ENCODE measurements at regions not wholly inside any gene's neighbourhood (a gene's known extent, or its start where the extent isn't known, plus 50 kb on each side); places are given as distances from the start of the nearest gene placed in this dataset.
"Not testable (repeated sequence)": the region's sequence is repeated elsewhere in the genome, so short reads cannot be mapped to it uniquely, and the experiment has no call there.

GRCh38 chr6:43998592-43999243, 128.5 kb downstream of the MRPL14 start:
- not testable (repeated sequence) for DNase-seq (ENCODE audit: low read depth)

- not testable (repeated sequence) for DNase-seq (ENCODE audit: low read depth)
These were observed 129.2 kb downstream of the MRPL14 start for GRCh38 chr6:43997990-43998585.

- no peak for DNase-seq (ENCODE audit: low read depth)
These were observed 129.9 kb downstream of the MRPL14 start for GRCh38 chr6:43997345-43997677.

- no peak for DNase-seq (ENCODE audit: low read depth)
These were observed 130.5 kb downstream of the MRPL14 start for GRCh38 chr6:43996618-43997344.

GRCh38 chr6:43995137-43995536, 132.1 kb downstream of the MRPL14 start:
- no peak for DNase-seq (ENCODE audit: low read depth)

- no peak for DNase-seq (ENCODE audit: low read depth)
These were observed 133.2 kb downstream of the MRPL14 start for GRCh38 chr6:43993881-43994523.

GRCh38 chr6:43992783-43993644, 134.2 kb downstream of the MRPL14 start:
- DNase-seq (ENCODE audit: low read depth): no peak

GRCh38 chr6:43992126-43992663, 135.1 kb downstream of the MRPL14 start:
- DNase-seq (ENCODE audit: low read depth): no peak

GRCh38 chr6:43990627-43991619, 136.3 kb downstream of the MRPL14 start:
- no peak for DNase-seq (ENCODE audit: low read depth)

- DNase-seq (ENCODE audit: low read depth): no peak
These were observed 137.0 kb downstream of the MRPL14 start for GRCh38 chr6:43990275-43990626.

GRCh38 chr6:43989581-43990146, 137.6 kb downstream of the MRPL14 start:
- DNase-seq (ENCODE audit: low read depth): no peak

- DNase-seq (ENCODE audit: low read depth): no peak
These were observed 138.5 kb downstream of the MRPL14 start for GRCh38 chr6:43988801-43989200.

- no peak for DNase-seq (ENCODE audit: low read depth)
These were observed 139.3 kb downstream of the MRPL14 start for GRCh38 chr6:43987838-43988439.

- DNase-seq (ENCODE audit: low read depth): no peak
These were observed 141.0 kb downstream of the MRPL14 start for GRCh38 chr6:43986177-43986825.

- DNase-seq (ENCODE audit: low read depth): no peak
These were observed 141.9 kb downstream of the MRPL14 start for GRCh38 chr6:43985329-43985728.

- DNase-seq (ENCODE audit: low read depth): no peak
These were observed 142.6 kb downstream of the MRPL14 start for GRCh38 chr6:43984442-43985321.

GRCh38 chr6:43983632-43984031, 143.6 kb downstream of the MRPL14 start:
- no peak for DNase-seq (ENCODE audit: low read depth)

GRCh38 chr6:43983191-43983590, 144.1 kb downstream of the MRPL14 start:
- DNase-seq (ENCODE audit: low read depth): no peak
